ENCODE measurements at regions not wholly inside any gene's neighbourhood (a gene's known extent, or its start where the extent isn't known, plus 50 kb on each side); places are given as distances from the start of the nearest gene placed in this dataset.
"Not testable (repeated sequence)": the region's sequence is repeated elsewhere in the genome, so short reads cannot be mapped to it uniquely, and the experiment has no call there.

GRCh38 chr13:58889474-58889873, 1257.9 kb downstream of the PCDH17 start:
- DNase-seq (ENCODE audit: low spot score) = no peak

- no peak for DNase-seq (ENCODE audit: low spot score)
These were observed 1261.9 kb downstream of the PCDH17 start for GRCh38 chr13:58893396-58893795.

- DNase-seq (ENCODE audit: low spot score) = no peak
These were observed 1257.3 kb downstream of the DIAPH3 start for GRCh38 chr13:58906329-58907007.

GRCh38 chr13:58907347-58907746, 1256.4 kb downstream of the DIAPH3 start:
- no peak for DNase-seq (ENCODE audit: low spot score)

GRCh38 chr13:58908019-58908679, 1255.6 kb downstream of the DIAPH3 start:
- no peak for DNase-seq (ENCODE audit: low spot score)

- DNase-seq (ENCODE audit: low spot score) = no peak
These were observed 1244.2 kb downstream of the DIAPH3 start for GRCh38 chr13:58919551-58919950.

- no peak for DNase-seq (ENCODE audit: low spot score)
These were observed 1242.6 kb downstream of the DIAPH3 start for GRCh38 chr13:58921129-58921528.

GRCh38 chr13:58926858-58927257, 1236.9 kb downstream of the DIAPH3 start:
- no peak for DNase-seq (ENCODE audit: low spot score)

GRCh38 chr13:58933475-58933874, 1230.3 kb downstream of the DIAPH3 start:
- DNase-seq (ENCODE audit: low spot score) = no peak

- DNase-seq (ENCODE audit: low spot score) = no peak
These were observed 1228.0 kb downstream of the DIAPH3 start for GRCh38 chr13:58935689-58936088.

GRCh38 chr13:58946274-58946673, 1217.5 kb downstream of the DIAPH3 start:
- DNase-seq (ENCODE audit: low spot score) = no peak

GRCh38 chr13:58949646-58950045, 1214.1 kb downstream of the DIAPH3 start:
- no peak for DNase-seq (ENCODE audit: low spot score)

GRCh38 chr13:58950911-58951310, 1212.8 kb downstream of the DIAPH3 start:
- no peak for DNase-seq (ENCODE audit: low spot score)

- DNase-seq (ENCODE audit: low spot score) = no peak
These were observed 1210.1 kb downstream of the DIAPH3 start for GRCh38 chr13:58953638-58954037.

GRCh38 chr13:58955546-58956385, 1208.0 kb downstream of the DIAPH3 start:
- DNase-seq (ENCODE audit: low spot score) = no peak

- not testable (repeated sequence) for DNase-seq (ENCODE audit: low spot score)
These were observed 1205.6 kb downstream of the DIAPH3 start for GRCh38 chr13:58958097-58958496.

- peak; percentile 12 for DNase-seq (ENCODE audit: low spot score)
These were observed 1202.8 kb downstream of the DIAPH3 start for GRCh38 chr13:58960888-58961287.

- no peak for DNase-seq (ENCODE audit: low spot score)
These were observed 1200.4 kb downstream of the DIAPH3 start for GRCh38 chr13:58963321-58963720.

- DNase-seq (ENCODE audit: low spot score) = no peak
These were observed 1199.7 kb downstream of the DIAPH3 start for GRCh38 chr13:58964048-58964447.

GRCh38 chr13:58977085-58977484, 1186.6 kb downstream of the DIAPH3 start:
- DNase-seq (ENCODE audit: low spot score) = no peak

- DNase-seq (ENCODE audit: low spot score) = no peak
These were observed 1185.4 kb downstream of the DIAPH3 start for GRCh38 chr13:58978331-58978730.

GRCh38 chr13:58979851-58980250, 1183.9 kb downstream of the DIAPH3 start:
- DNase-seq (ENCODE audit: low spot score) = no peak

Data from HT-29 (cell line).